ENCODE measurements at regions not wholly inside any gene's neighbourhood (a gene's known extent, or its start where the extent isn't known, plus 50 kb on each side); places are given as distances from the start of the nearest gene placed in this dataset.
"Not testable (repeated sequence)": the region's sequence is repeated elsewhere in the genome, so short reads cannot be mapped to it uniquely, and the experiment has no call there.

DNA sequence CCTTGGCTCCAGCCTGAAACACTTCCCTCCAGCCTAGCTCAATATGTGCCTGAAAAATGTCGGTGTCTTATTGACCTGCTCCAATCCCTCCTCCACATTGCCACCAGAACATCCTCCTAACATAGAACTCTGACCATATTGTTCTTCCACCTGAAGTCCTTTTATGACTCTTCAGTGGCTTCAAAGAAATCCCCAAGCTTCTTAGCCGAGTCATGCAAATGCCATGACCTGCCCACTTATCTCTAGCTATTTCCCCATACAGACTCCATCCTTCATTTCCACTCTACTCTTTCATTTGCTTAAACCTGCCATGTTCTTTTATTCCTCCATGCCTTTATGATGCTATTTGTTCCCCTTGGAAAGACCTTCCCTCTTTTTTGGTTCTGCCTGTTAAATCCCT, 568.6 kb downstream of the ETNK1 start:
- no peak for DNase-seq

DNA sequence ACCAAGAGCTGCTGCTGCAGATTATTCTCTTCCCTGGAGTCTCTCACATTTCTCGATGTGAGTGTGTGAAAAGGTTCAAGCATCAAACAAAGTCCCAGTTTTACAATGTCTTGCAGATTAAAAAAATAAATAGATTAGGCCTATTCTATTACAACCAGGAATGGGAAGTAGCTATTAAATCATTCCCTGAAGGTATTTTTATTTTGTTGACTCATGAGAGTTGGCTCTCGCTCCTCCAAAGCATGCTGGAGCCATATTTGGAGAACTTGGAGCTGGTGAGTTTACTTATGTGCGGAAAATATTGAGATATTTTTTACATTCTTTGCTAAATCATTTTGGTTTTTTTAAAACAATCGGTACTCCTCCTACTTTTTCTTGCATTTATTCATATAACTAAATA, 572.3 kb downstream of the ETNK1 start:
- no peak for DNase-seq

DNA sequence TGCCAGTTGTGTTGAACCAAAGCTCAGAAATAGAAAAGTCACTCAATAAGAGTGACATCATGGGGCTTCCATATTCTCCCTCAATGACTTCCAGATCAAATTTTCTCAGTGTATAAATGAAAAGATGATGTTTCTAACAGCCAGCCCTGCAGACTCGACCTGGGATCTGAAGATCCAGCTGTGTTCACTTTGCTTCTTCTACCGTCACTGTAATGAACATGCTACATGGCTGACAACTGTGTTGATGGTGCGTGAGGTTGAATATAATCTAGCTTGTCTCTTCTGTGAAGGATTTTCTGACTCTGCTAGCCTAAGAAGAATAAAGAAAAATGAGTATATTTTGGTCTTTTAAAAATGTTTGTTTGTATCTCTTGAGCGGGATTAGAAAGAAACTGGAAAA, 577.8 kb downstream of the ETNK1 start:
- DNase-seq = no peak

DNA sequence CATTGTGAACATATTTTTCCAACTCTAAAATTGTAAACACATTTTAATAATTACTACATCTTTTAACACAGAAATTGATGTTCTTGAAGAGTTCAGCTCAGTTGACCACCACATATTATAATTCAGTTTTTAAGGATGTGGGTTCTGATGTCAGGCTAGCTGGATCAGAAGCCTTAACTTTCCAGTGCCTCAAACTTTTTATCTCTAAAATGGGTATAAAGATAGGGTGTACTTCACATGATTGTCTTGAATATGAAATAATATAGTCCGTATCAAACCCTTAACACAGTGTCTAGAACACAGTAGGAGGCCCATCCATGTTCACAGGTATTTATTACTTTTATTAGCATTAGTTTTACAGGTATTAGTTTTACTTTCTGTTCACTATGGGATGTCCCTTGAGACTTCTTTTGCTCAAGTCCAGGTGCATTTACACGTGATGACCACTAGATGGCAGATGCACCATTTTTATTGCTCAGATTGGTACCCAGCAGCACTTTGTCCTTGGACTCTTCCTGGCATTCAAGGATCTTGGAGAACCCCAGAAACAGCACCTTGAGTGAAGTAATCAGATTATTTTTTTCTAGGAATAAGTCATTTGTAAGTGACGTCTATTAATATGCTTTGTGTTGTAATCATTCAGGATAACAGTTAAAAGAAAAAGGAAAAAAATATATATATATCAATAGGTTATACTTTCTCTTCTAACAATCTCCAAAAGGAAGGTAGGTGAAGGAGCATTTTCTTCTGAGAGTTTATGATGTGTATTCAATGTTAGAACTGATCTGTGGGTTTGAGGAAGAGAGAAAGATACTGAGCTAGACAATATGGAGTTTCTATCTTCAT, 580.2 kb downstream of the ETNK1 start:
- no peak for DNase-seq

DNA sequence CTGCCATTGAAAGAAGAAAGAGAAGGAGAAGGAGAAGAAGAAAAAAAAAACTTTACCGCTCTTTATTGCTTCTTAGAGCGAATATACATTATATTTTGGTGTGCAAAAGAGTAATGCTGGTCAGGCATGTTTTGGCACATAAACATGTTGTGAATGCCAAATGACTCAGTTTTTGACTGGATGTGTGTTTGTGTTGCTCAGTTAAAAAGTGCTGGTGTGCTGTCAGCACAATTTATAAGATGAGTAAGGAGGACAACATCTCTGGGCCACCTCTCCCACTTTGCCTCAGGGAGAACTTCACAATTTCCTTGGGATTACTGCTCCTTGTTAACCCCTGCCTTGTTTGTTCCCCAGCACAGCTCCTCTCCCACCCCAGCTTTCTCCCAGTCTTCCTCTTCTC, 584.8 kb downstream of the ETNK1 start:
- no peak for DNase-seq

DNA sequence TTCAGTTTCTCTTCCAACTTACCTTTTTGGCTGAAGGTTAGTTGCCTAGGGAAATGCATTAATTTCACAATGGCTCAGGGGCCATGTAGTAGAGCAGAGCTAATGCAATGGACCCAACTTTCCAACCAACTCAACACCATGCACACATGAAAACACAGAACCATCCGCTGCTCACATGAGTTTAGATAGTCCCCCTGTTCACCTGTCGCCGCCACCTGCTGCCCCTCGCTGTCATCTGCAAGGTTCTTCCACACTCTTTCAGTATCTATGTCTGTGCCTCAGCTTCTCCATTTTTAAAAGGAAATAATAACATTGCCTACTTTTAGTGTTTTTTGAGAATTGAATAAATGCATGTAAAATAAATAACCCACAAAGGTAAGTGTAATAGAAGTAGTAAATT, 585.6 kb downstream of the ETNK1 start:
- DNase-seq = no peak

DNA sequence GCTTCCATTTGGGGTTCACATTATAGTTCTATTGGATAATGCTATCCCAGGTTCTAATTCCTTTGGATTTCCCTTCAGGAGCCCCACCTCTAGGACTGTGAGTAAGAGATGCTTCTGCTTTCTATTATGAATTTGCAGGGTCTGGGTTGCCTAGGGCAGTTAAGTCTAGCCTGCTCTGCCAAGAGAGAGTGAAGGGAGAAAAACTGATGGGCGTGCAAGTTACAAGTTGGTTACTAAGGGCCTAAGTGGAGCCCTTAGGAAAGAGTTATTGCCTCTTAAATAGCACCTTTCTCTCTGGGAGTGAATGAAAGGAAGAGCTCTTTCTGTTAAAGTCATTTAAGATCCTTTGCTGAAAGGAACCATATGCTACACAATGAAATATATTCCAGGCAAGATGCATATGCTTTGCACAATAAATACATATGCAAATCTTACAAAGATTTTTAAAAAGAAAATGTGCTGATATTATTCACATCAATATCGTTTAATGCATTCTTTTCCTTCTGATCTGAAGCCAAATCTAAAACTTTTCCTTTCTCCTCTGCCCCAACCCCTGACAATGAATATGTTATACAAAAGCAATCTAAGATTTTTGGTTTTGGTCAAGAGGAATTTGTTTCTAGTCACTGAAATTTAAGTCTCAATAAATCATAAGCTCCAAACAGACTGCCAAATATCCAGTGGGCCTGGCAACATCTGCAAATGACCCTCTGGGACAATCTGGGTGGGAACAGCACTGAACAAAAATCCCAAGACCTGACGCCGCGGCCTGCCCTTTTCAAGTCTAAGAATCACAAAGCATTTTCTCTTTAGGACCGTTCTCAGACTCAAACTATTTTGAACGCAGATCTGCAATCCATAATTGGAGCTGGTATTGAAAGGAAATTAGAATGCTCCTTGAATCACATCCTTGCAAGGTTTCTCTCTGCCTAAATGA, 586.7 kb downstream of the ETNK1 start:
- no peak for DNase-seq

DNA sequence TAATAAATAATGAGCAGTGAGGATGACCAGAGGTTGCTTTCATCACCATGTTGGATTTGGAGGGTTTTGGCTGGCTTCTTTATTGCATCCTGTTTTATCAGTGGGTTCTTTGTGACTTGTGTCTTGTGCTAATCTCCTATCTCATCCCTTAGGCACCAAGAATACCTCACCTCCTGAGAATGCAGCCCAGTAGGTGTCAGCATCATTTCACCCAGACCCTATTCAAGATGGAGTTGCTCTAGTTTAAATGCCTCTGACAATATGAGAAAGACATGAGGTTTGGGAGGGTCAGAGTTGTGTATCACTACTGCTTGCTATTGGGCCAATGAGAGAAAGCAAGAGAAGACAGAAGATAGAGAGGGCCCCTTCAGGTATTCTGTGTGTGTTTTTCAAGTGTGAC, 592.2 kb downstream of the ETNK1 start:
- DNase-seq = no peak

DNA sequence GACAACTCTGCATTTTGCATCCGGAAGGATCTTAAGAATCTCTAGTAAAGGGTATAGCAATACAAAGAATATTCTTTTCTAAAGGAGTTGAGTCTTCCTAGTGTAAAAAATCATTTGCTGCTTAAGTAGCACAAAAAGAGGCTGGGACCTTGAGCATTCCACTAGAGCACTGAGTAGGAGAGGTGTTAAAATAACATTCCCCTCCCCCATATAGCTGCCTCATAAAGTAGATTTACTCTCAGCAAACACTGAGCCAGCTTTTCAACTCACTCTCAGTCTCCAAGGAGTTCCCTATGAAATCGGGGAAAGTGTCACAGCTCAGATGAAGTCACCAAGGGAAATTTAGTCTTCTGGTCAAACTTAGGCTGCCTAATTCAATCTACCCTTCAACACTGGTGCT, 592.7 kb downstream of the ETNK1 start:
- DNase-seq = no peak

DNA sequence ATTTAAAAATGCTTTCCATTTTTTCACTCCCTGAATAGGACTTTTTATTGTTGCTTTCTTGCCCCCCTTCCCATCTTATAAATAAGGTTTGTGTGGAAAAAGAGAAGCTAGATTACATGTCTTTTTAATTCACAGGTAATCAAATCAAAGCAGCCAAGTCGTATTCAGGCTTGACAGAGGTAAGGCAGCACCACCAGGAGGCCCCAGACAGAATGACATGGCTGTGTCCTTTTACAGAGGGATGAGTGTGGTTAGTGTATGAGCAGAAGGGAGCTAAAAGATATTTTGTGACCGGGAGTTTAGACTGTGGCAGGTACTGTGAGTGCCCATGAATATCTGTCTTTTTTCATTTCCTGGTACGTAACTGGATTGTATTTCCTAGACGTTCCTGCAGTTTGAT, 596.1 kb downstream of the ETNK1 start:
- no peak for DNase-seq

DNA sequence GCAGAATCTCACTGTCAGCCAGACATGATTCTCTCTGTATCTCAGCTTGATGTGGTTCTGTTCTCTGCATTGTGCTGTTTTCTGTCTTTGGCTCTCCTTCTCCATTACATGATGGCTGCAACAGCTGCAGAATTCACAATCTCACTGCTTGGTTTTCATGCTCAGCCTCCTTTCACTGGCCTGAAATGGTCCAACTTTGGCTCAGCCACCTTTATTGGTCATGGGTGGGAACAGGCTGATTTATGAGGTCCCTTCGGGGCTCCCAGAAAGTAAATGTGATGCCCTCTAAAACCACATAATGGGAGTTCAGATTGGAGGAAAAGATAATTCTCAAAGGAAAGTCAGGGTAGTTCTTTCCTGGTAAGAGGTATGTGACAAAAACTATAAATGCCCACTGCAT, 597.0 kb downstream of the ETNK1 start:
- no peak for DNase-seq

DNA sequence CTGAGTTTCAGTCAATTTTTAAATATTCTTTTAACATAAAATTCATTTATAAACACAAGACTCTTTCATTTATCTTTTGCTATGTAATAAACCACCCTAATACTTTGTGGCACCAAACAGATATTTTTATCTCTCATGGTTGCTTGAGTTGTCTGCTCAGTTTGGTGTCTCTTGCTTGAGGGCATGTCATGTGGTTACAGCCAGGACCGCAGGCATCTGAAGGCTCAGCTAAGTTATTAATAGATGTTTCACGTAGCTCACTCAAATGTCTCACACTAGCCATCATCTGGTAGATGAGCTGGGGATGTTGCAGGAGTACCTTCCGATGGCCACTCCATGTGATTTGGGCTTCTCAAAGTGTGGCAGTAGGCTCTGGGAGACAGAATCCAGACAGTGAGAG, 597.8 kb downstream of the ETNK1 start:
- no peak for DNase-seq

DNA sequence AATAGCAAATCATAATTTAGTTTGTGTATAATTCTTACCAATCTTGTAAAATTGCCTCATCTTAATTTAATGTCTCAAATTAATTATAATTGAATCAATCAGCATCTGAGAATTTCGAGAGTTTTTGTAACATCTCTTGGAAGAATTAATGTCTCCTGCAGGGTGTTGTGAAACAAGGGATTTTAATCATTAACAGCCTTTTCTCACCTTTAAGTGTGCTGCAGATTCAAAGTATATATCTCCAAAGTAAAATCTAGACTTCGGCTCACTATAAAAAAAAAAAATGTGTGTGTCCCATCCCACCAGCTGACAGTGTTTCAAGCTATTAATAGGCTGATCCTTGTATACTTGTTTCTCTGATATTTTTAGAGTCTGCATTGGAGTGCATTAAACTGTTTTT, 603.1 kb downstream of the ETNK1 start:
- DNase-seq = no peak

DNA sequence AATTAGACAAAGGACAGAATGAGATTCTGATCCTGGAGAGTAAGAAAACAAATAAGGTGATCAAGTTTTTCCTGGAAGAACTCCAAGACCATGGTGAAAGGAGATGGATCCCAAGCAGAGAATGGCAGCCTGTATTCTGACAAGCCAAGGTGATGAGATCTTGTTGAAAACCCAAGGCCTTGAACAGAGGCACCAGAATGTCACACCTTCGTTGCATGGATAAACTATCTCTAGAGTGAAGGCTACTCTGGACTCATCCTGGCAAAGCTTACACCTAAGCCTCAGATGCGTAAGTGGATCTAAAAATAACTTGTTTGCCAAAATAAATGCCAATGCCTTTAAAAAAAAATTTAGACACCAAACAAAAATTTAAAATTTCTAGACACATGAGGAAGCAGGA, 605.9 kb downstream of the ETNK1 start:
- DNase-seq = no peak

DNA sequence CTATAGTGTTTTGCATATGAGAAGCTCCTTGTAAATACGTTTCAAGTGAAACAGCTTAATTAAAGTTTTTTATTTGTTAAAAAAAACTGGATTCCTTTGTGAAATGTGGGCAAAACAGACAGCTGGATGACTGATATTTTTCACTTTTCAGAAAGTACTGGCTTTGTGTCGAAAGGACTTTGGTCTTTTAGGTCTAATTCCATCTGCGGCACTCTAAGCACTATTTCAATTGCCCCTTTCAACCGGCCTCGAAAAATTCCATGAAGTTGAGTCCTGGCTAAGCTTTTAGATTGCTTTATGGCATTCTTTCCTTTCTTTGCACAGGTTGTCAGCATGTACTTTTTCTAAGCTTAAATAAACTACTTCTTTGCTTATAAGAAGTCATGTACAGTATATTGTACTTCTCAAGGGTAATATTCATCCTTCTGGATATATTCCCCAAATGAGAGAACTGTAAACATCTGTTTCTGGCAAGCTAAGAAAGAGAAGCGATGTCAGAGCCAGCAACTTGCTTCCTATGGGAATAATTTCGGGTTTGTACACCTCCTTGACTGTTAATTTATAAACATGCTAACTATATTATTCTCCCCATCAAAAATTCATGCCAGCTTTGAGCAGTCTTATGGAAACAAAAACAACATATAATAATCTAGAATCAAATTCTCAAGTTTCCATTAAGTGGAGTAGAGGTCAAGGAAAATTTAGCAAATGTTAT, 611.3 kb downstream of the ETNK1 start:
- no peak for DNase-seq

DNA sequence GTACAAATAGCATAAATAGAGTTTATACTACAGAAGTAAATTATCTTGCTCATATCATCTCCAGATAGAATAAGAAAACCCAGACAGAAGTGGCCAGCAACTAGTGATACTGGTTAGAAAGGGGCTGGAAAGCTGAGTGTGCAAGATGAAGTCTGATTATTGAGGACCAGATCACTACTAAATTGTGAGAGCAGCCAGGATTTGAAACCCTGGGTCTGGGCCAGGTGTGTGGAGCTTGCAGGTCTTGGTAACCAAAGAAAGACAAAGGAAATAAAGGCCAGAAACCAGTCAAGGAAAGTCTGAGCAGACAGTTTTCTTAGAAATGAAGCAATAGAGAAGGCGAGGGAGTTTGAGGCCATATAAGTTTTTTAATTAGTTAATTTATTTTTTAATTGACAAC, 611.8 kb downstream of the ETNK1 start:
- DNase-seq = no peak

DNA sequence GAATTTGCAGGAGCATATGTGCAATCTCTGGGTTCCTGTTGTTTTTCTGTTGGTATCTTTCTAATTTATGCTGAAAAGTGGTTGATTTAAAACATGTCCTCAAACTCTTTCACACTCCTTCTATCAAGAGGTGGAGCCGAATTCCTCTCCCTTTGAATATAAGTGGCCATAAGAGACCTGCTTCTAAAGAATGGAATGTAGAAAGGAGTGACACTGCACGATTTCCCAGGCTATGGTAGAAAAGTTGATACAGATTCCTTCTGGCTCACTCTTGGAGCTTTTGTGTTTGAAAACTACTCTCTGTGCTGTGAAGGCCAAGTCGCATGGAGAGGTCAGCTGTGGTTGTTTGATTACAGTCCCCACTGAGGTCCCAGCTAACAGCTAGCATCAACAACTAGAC, 613.2 kb downstream of the ETNK1 start:
- DNase-seq = no peak

DNA sequence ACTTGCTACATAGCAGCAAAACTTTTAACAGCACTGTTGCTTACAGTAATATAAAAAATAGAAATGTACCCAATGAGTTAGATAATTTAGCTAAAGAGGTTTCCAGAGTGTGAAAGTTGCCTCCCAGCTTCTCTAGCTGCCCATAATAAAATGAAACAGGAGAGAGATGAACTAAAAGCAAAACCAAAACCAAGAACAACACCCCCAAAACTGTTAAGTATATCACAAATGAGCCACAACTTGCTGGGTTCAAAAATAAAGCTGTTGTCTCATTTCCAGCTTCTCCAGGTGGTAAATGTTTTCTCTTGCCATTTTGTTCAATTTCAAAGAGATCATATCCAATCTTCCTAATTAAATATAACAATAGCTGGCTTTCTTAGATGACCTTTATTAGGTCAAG, 614.0 kb downstream of the ETNK1 start:
- DNase-seq = no peak

DNA sequence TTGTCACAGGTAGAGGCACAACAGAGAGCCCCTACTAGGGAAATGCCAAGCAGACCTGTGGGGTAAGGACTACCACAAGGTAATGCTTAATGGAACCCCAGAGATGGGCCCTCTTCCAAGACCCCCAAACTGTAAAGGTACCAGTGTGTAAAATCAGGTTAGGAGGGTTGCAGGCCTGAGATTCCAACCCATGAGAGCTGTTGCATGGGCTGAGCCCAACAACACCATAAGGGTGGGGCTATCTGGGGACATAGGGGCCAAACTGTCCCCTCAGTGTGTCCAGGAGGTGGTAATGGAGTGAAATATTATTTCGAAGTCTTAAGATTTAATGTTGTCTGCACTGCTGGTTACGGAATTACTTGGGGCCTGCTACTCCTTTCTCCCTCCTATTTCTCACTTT, 620.2 kb downstream of the ETNK1 start:
- DNase-seq = no peak

DNA sequence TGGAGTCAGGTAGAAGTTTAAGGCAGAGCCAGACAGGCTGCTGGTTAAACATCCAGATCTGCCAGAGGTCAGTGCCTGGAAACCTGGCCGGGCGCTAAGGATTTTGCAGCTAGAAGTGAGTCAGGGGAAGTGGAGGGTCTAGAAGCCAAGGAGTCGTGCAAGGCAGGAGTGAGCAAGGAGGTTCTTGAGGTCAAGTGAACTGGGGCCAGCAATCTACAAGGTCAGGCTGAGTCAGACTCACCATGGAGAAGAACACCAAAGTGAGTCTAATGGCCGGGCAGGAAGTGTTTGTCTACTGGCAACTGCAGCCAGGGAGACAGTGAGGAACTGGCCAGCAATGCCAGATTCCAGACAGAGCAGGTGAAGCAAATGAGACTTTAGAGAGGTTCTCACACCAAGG, 628.2 kb downstream of the ETNK1 start:
- no peak for DNase-seq

DNA sequence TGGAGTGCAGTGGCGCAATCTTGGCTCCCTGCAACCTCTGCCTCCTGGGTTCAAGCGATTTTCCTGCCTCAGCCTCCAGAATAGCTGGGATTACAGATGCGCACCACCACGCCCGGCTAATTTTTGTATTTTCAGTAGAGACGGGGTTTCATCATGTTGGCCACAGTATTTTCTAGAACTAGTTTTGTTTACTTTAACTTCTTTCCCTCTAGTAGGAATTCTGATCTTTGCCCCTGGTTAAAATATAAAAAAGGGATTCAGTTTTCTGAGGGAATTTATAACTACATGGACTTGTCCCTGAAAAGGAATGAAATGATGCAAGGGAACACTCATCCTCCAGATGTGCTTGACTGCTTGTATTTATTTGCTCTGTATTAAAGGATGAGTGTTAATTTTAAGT, 628.9 kb downstream of the ETNK1 start:
- not testable (repeated sequence) for DNase-seq

DNA sequence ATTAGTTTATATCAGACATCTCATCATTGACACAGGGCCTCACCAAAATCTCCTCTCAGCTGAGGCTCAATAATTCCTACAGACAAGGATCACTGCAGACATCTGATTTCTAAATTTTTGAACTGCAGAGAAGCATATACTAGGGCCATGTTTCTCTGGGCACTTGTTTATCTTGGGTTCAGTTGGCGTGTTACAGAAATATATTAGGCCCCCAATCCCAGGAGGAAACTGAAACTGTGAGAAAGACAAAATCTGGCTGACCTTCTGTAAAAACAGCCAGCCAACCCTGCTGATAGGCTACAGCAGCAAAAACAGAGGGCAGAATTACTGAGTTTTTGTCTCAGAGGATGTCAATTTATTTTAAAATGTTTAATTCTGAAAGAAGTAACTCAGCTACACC, 634.6 kb downstream of the ETNK1 start:
- no peak for DNase-seq

DNA sequence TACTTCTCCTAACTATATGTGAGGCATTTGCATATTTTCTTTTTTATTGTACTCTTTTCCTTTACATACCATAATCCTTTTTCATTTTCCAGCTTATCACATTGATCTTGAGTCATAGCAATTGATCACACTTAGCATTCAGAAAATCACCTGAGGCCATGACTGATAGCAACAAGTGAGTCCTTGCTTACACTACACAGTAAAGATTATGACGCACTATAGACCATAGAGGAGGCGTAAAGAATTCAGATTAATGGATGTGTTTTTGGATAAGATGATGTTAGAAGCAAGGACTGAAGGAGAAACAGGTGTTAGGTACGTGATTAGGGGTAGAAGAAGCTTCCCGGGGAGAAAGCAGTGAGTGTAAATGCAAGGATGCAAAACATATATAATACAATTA, 637.7 kb downstream of the ETNK1 start:
- no peak for DNase-seq

Data from C1 segment of cervical spinal cord (tissue), 14 donors.